ENCODE measurements at regions not wholly inside any gene's neighbourhood (a gene's known extent, or its start where the extent isn't known, plus 50 kb on each side); places are given as distances from the start of the nearest gene placed in this dataset.

- Histone ChIP-seq H3K4me3 (ENCODE audit: low read depth in 2 of 2, low read length in 2 of 2) (no peak overlapping the region), H3K4me1 (ENCODE audit: control insufficient read depth, insufficient read depth, low read length) (no peaks in the 10 kb centered on the region; the same call in 1 of the 2 replicates), H3K9me3 (ENCODE audit: control insufficient read depth, insufficient read depth, low read depth, low read length) (no peaks in the 10 kb centered on the region), H3K27ac (ENCODE audit: low read length) (no peak overlapping the region), H3K36me3 (ENCODE audit: control insufficient read depth, insufficient read depth, low read length) (no peaks in the 10 kb centered on the region), H3K27me3 (ENCODE audit: control insufficient read depth, insufficient read depth, low read length) (no peaks in the 10 kb centered on the region)
- no TSS peak for BruUV-seq (replicated peaks)
- in situ Hi-C loops (cut with HindIII; ENCODE audit: low pct_unique_long_range_greater_than_20kb, low sequenced_read_pairs): no loop called here
- intact Hi-C loops (cut with micrococcal nuclease; ENCODE audit: unreplicated experiment): loop anchor here (5.0 kb wide), 1 partner anchor 164 kb away; no protein-coding TSS in a partner anchor
- no peak for ATAC-seq
- TF ChIP-seq SIN3A (IDR thresholded peaks at IDR 0.05; ENCODE audit: borderline replicate concordance, insufficient read depth, low read depth, low read length): no peak
- TF ChIP-seq, protein P1, sequence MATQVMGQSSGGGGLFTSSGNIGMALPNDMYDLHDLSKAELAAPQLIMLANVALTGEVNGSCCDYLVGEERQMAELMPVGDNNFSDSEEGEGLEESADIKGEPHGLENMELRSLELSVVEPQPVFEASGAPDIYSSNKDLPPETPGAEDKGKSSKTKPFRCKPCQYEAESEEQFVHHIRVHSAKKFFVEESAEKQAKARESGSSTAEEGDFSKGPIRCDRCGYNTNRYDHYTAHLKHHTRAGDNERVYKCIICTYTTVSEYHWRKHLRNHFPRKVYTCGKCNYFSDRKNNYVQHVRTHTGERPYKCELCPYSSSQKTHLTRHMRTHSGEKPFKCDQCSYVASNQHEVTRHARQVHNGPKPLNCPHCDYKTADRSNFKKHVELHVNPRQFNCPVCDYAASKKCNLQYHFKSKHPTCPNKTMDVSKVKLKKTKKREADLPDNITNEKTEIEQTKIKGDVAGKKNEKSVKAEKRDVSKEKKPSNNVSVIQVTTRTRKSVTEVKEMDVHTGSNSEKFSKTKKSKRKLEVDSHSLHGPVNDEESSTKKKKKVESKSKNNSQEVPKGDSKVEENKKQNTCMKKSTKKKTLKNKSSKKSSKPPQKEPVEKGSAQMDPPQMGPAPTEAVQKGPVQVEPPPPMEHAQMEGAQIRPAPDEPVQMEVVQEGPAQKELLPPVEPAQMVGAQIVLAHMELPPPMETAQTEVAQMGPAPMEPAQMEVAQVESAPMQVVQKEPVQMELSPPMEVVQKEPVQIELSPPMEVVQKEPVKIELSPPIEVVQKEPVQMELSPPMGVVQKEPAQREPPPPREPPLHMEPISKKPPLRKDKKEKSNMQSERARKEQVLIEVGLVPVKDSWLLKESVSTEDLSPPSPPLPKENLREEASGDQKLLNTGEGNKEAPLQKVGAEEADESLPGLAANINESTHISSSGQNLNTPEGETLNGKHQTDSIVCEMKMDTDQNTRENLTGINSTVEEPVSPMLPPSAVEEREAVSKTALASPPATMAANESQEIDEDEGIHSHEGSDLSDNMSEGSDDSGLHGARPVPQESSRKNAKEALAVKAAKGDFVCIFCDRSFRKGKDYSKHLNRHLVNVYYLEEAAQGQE (IDR thresholded peaks at IDR 0.05; ENCODE audit: insufficient read depth in 1 of 2, low read depth in 2 of 2, low read length in 1 of 2): no peak
- TF ChIP-seq TCF7L2 (IDR thresholded peaks at IDR 0.05; ENCODE audit: low read depth, low read length): no peak
- TF ChIP-seq POLR2AphosphoS5 (IDR thresholded peaks at IDR 0.05; ENCODE audit: low read depth, low read length): no peak
- TF ChIP-seq, protein P2, sequence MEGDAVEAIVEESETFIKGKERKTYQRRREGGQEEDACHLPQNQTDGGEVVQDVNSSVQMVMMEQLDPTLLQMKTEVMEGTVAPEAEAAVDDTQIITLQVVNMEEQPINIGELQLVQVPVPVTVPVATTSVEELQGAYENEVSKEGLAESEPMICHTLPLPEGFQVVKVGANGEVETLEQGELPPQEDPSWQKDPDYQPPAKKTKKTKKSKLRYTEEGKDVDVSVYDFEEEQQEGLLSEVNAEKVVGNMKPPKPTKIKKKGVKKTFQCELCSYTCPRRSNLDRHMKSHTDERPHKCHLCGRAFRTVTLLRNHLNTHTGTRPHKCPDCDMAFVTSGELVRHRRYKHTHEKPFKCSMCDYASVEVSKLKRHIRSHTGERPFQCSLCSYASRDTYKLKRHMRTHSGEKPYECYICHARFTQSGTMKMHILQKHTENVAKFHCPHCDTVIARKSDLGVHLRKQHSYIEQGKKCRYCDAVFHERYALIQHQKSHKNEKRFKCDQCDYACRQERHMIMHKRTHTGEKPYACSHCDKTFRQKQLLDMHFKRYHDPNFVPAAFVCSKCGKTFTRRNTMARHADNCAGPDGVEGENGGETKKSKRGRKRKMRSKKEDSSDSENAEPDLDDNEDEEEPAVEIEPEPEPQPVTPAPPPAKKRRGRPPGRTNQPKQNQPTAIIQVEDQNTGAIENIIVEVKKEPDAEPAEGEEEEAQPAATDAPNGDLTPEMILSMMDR (IDR thresholded peaks at IDR 0.05): no peak
- no peak for DNase-seq (ENCODE audit: low read depth, low spot score)
- POLR2A ChIA-PET: no interaction called here
- CTCF ChIA-PET: interaction anchor here (0.5 kb wide), 1 partner anchor 150 kb away, joined by 3 read pairs; no protein-coding TSS in a partner anchor
Observed at GRCh38 chr20:40961176-40961575, 67.4 kb upstream of the TOP1 start.

DNA sequence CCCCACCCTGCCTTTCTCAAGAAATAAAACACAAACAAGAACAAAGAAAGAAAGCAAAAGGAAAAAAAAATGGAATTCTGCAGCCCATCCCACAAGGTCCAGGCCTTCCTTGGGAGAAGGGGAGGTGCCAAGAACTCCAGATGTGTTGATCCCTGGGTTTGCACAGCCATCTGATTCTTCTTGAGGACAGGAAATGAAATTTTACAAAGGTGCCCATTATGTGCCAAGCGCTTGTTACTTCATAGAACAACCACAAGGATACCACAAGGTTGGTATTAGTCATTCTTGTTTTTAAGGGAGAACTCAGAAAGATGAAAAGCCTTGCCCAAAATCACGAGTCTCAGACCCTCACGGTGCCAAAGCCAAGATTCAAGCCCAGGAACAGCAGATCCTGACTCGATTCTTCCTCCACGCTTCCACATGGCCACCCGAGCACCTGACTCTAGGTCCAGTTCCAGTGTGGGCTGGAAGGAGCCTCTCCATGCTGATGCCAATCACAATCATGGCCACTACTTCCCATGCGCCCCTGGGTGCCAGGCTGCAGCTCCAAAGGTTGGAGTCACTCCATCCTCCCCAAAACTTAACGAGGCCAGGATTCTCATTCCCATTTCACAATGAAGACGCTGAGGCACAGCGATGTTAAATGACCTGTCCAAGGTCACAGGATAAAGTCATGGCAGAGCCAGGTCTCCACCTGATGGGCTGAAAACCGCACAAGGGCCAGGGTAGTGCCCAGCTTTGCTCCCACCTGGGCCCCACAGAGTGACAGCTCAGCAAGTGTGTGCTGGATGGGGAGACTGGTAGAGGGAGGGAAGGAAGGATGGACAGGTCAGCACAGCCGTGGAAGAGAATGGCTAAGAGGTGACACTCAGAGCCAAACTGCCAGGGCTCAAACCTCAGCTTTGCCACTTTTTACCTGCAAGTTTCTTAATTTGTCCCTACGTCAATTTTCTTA lies 66.7 kb upstream of the TOP1 start:
- TF ChIP-seq, protein P2 (IDR thresholded peaks at IDR 0.05): no peak
- TF ChIP-seq, protein P1 (IDR thresholded peaks at IDR 0.05; ENCODE audit: insufficient read depth in 1 of 2, low read depth in 2 of 2, low read length in 1 of 2): no peak
- TF ChIP-seq SIN3A (IDR thresholded peaks at IDR 0.05; ENCODE audit: borderline replicate concordance, insufficient read depth, low read depth, low read length) (no peak), TCF7L2 (IDR thresholded peaks at IDR 0.05; ENCODE audit: low read depth, low read length) (no peak), POLR2AphosphoS5 (IDR thresholded peaks at IDR 0.05; ENCODE audit: low read depth, low read length) (no peak)
- in situ Hi-C loops (cut with HindIII; ENCODE audit: low pct_unique_long_range_greater_than_20kb, low sequenced_read_pairs) (no loop called here), intact Hi-C loops (cut with micrococcal nuclease; ENCODE audit: unreplicated experiment) (loop anchor here (2.0 to 5.0 kb wide), 2 partner anchors 165 to 1849 kb away; no protein-coding TSS in a partner anchor)
- H3K4me3 ChIP-seq (ENCODE audit: low read depth in 2 of 2, low read length in 2 of 2): no peak overlapping the region
- no peak for DNase-seq (ENCODE audit: low read depth, low spot score)
- H3K36me3 ChIP-seq (ENCODE audit: control insufficient read depth, insufficient read depth, low read length): no peaks in the 10 kb centered on the region
- ChIA-PET POLR2A (no interaction called here), CTCF (interaction anchor here (0.5 to 0.6 kb wide), 2 partner anchors 117 to 1602 kb away, joined by 3 read pairs; no protein-coding TSS in a partner anchor)
- no TSS peak for BruUV-seq (replicated peaks)
- H3K4me1 ChIP-seq (ENCODE audit: control insufficient read depth, insufficient read depth, low read length): no peaks in the 10 kb centered on the region; the same call in 1 of the 2 replicates
- no peak overlapping the region for H3K27ac ChIP-seq (ENCODE audit: low read length)
- H3K27me3 ChIP-seq (ENCODE audit: control insufficient read depth, insufficient read depth, low read length): no peaks in the 10 kb centered on the region
- H3K9me3 ChIP-seq (ENCODE audit: control insufficient read depth, insufficient read depth, low read depth, low read length): no peaks in the 10 kb centered on the region
- ATAC-seq: no peak

Measured in Panc1 (cell line).